ENCODE measurements at regions not wholly inside any gene's neighbourhood (a gene's known extent, or its start where the extent isn't known, plus 50 kb on each side); places are given as distances from the start of the nearest gene placed in this dataset.

- Histone ChIP-seq H4K20me1 (ENCODE audit: insufficient read depth, low read length) (no peaks in the 10 kb centered on the region), H2AFZ (ENCODE audit: low read length) (no peak overlapping the region), H3K4me2 (ENCODE audit: low read depth, low read length) (no peak overlapping the region), H3K27me3 (replicated peaks; ENCODE audit: insufficient read depth, low read length) (no peaks in the 10 kb centered on the region), H3K4me1 (ENCODE audit: low read length) (peaks cover 21% of the 10 kb centered on the region), H3K36me3 (replicated peaks; ENCODE audit: insufficient read depth, low read length) (no peaks in the 10 kb centered on the region), H3K79me2 (ENCODE audit: low read length) (no peaks in the 10 kb centered on the region), H3K27ac (ENCODE audit: low read length) (no peak overlapping the region), H3K4me3 (ENCODE audit: low read length) (no peak overlapping the region), H3K9me2 (replicated peaks; ENCODE audit: insufficient read depth, low read length) (no peaks in the 10 kb centered on the region), H3K9me3 (replicated peaks; ENCODE audit: insufficient read depth, low read length) (no peaks in the 10 kb centered on the region), H3K9ac (ENCODE audit: low read length) (no peak overlapping the region), H3F3A (ENCODE audit: insufficient read depth, low read length) (peaks cover 9% of the 10 kb centered on the region)
- TF ChIP-seq CTCF (IDR thresholded peaks at IDR 0.05; ENCODE audit: low read length) (no peak), EZH2 (optimal IDR thresholded peaks at IDR 0.05; ENCODE audit: low read depth, low read length) (no peak), EZH2phosphoT487 (IDR thresholded peaks at IDR 0.05; ENCODE audit: low read length) (no peak)
- DNase-seq, result no peak
These were observed 96.3 kb downstream of the SETD4 start for GRCh38 chr21:35963920-35964451.

GRCh38 chr21:35962917-35963316 is 97.4 kb downstream of the SETD4 start:
- no peaks in the 10 kb centered on the region for H3K79me2 ChIP-seq (ENCODE audit: low read length)
- no peak overlapping the region for H3K9ac ChIP-seq (ENCODE audit: low read length)
- H3K4me2 ChIP-seq (ENCODE audit: low read depth, low read length), result no peak overlapping the region
- H2AFZ ChIP-seq (ENCODE audit: low read length), result no peak overlapping the region
- H3K4me3 ChIP-seq (ENCODE audit: low read length), result no peak overlapping the region
- DNase-seq, result no peak
- no peaks in the 10 kb centered on the region for H3K9me3 ChIP-seq (replicated peaks; ENCODE audit: insufficient read depth, low read length)
- no peaks in the 10 kb centered on the region for H3K9me2 ChIP-seq (replicated peaks; ENCODE audit: insufficient read depth, low read length)
- H3F3A ChIP-seq (ENCODE audit: insufficient read depth, low read length), result no peaks in the 10 kb centered on the region
- peaks cover 12% of the 10 kb centered on the region; the same call in 1 of the 2 replicates for H3K4me1 ChIP-seq (ENCODE audit: low read length)
- H3K36me3 ChIP-seq (replicated peaks; ENCODE audit: insufficient read depth, low read length), result no peaks in the 10 kb centered on the region
- H3K27ac ChIP-seq (ENCODE audit: low read length), result no peak overlapping the region
- no peaks in the 10 kb centered on the region for H4K20me1 ChIP-seq (ENCODE audit: insufficient read depth, low read length)
- H3K27me3 ChIP-seq (replicated peaks; ENCODE audit: insufficient read depth, low read length), result no peaks in the 10 kb centered on the region
- TF ChIP-seq EZH2phosphoT487 (IDR thresholded peaks at IDR 0.05; ENCODE audit: low read length) (no peak), CTCF (IDR thresholded peaks at IDR 0.05; ENCODE audit: low read length) (no peak), EZH2 (optimal IDR thresholded peaks at IDR 0.05; ENCODE audit: low read depth, low read length) (no peak)

GRCh38 chr21:35954066-35954465 is 106.3 kb downstream of the SETD4 start:
- Histone ChIP-seq H3K9me3 (replicated peaks; ENCODE audit: insufficient read depth, low read length) (no peaks in the 10 kb centered on the region), H3K27me3 (replicated peaks; ENCODE audit: insufficient read depth, low read length) (no peaks in the 10 kb centered on the region), H3K9me2 (replicated peaks; ENCODE audit: insufficient read depth, low read length) (no peaks in the 10 kb centered on the region), H3K4me2 (ENCODE audit: low read depth, low read length) (no peak overlapping the region), H3K36me3 (replicated peaks; ENCODE audit: insufficient read depth, low read length) (no peaks in the 10 kb centered on the region), H3K9ac (ENCODE audit: low read length) (no peak overlapping the region), H3K27ac (ENCODE audit: low read length) (no peak overlapping the region), H3F3A (ENCODE audit: insufficient read depth, low read length) (no peaks in the 10 kb centered on the region), H4K20me1 (ENCODE audit: insufficient read depth, low read length) (no peaks in the 10 kb centered on the region), H3K4me1 (ENCODE audit: low read length) (0 out of 2 replicates have a peak, but pooled peaks cover under 1% of the 10 kb centered on the region), H3K4me3 (ENCODE audit: low read length) (no peak overlapping the region), H3K79me2 (ENCODE audit: low read length) (no peaks in the 10 kb centered on the region), H2AFZ (ENCODE audit: low read length) (no peak overlapping the region)
- TF ChIP-seq EZH2 (optimal IDR thresholded peaks at IDR 0.05; ENCODE audit: low read depth, low read length) (no peak), CTCF (IDR thresholded peaks at IDR 0.05; ENCODE audit: low read length) (no peak), EZH2phosphoT487 (IDR thresholded peaks at IDR 0.05; ENCODE audit: low read length) (no peak)
- no peak for DNase-seq
